ENCODE measurements at regions not wholly inside any gene's neighbourhood (a gene's known extent, or its start where the extent isn't known, plus 50 kb on each side); places are given as distances from the start of the nearest gene placed in this dataset.
A peak's percentile ranks its signal among the peaks of the same experiment; 100 is the strongest.

DNA sequence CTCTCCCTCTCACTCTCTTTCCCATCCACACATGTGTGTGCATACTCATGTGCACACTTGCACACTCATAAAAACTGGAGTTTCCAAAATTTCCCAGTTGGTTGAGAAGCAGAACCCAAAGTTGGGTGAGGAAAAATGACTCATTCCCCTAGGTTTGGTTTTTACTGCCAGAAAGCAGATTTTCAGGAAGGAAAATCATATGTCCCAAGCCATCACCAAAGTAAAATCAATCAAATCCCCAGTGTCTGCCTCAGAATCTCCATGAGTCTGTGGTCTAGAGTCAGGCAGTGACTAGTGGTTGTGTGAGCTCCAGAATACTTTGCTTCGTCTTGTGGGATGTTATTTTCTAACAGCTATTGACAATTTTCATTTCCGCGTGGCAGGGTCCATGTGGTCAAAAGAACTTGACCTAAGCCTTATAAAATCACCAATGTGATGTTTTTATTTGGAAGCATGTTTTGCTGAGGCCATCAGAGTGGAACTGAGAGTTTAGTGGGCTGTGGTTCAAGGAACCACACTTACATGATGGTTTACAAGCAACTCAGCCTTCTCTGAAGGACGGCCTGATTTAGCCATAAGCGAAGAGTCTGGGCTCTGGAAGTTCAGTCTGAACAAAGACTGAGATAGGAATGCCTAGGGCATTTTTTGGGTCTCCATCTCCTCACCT, 81.9 kb upstream of the CCN6 start:
- TF ChIP-seq POLR2A (IDR thresholded peaks at IDR 0.05) (no peak), POLR2AphosphoS5 (IDR thresholded peaks at IDR 0.05) (no peak), EP300 (IDR thresholded peaks at IDR 0.05) (no peak)
- TF ChIP-seq, protein P1, sequence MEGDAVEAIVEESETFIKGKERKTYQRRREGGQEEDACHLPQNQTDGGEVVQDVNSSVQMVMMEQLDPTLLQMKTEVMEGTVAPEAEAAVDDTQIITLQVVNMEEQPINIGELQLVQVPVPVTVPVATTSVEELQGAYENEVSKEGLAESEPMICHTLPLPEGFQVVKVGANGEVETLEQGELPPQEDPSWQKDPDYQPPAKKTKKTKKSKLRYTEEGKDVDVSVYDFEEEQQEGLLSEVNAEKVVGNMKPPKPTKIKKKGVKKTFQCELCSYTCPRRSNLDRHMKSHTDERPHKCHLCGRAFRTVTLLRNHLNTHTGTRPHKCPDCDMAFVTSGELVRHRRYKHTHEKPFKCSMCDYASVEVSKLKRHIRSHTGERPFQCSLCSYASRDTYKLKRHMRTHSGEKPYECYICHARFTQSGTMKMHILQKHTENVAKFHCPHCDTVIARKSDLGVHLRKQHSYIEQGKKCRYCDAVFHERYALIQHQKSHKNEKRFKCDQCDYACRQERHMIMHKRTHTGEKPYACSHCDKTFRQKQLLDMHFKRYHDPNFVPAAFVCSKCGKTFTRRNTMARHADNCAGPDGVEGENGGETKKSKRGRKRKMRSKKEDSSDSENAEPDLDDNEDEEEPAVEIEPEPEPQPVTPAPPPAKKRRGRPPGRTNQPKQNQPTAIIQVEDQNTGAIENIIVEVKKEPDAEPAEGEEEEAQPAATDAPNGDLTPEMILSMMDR (IDR thresholded peaks at IDR 0.05) = no peak
- Histone ChIP-seq H3K27ac (peak overlapping the region in 3 of 5 donors; percentile 66 to 78 (median 70)), H3K9me3 (no peaks in the 10 kb centered on the region), H3K4me1 (peaks cover 0 to 11% (median 9%) of the 10 kb centered on the region in 4 donors), H3K4me3 (no peak overlapping the region), H3K36me3 (no peaks in the 10 kb centered on the region), H3K27me3 (no peaks in the 10 kb centered on the region)
- DNase-seq = no peak
- intact Hi-C loops (cut with DNase I; ENCODE audit: low total_unique reads) = no loop called here
- 71 to 95% (median 92%) methylated on average over 5 of the region's 5 CpGs for WGBS, 5 donors

DNA sequence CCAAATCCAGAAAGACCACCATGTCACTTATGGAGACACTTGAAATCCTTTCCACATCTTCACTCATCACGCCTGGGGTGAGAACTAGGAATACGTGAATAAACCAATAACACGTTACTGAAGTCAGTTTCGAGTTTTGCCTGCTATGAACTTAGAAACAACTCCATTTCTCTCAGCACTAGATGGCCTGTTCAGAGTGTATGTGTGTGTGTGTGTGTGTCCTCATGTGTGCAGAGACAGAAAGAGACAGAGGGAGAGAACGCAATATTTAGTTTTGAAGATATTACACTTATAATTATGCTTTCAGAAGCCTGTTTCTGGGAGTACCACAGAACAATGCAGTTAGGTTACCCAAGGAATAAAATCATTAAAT, 81.2 kb upstream of the CCN6 start:
- Histone ChIP-seq H3K27me3 (no peaks in the 10 kb centered on the region), H3K4me1 (peaks cover 0 to 11% (median 9%) of the 10 kb centered on the region in 4 donors), H3K27ac (peak overlapping the region in 4 of 5 donors; percentile 55 to 78 (median 68)), H3K9me3 (no peaks in the 10 kb centered on the region), H3K36me3 (no peaks in the 10 kb centered on the region), H3K4me3 (no peak overlapping the region)
- TF ChIP-seq, protein P1 (IDR thresholded peaks at IDR 0.05) = no peak
- no peak for DNase-seq
- intact Hi-C loops (cut with DNase I; ENCODE audit: low total_unique reads) = no loop called here
- WGBS, 5 donors = 86 to 92% (median 91%) methylated on average over 5 of the region's 5 CpGs

DNA sequence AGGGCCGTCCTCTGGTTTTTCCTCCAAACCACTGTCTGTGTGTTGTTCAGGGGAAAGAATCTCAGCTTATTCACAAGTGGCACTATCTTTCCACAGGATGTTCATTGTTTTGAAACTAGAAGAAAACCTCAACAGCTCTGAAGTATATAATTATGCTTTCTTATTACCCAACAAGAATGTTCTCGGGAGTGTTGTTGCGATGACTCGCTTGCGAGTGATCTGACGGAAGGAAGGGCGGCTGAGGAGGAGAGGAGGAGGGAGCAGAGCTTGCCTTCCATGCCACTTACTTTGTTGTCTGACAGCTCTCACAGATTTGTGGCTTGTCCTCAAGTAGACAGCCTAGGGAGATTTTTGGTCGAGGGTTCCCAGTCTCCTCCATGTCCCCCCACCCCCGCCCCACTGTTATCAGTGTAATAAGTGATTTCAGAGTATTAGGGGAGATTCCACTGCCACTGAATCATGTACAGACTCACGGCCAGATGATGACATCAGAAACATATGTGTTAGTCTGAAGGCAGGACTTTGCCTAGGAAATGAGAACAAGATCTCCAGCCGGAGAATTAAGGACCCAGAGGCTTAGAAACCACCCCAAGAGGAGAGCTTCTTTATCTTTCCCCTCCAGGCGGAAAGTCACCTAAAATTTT, 80.7 kb upstream of the CCN6 start:
- no peaks in the 10 kb centered on the region for H3K36me3 ChIP-seq
- intact Hi-C loops (cut with DNase I; ENCODE audit: low total_unique reads) = no loop called here
- peak overlapping the region in 4 of 5 donors; percentile 55 to 78 (median 68) for H3K27ac ChIP-seq
- H3K4me1 ChIP-seq = peaks cover 0 to 11% (median 9%) of the 10 kb centered on the region in 4 donors
- DNase-seq = peak in 1 of 2 donors; percentile 90
- no peaks in the 10 kb centered on the region for H3K27me3 ChIP-seq
- TF ChIP-seq POLR2AphosphoS5 (IDR thresholded peaks at IDR 0.05) (peak; percentile 37 to 49 (median 45)), EP300 (IDR thresholded peaks at IDR 0.05) (no peak)
- H3K9me3 ChIP-seq = no peaks in the 10 kb centered on the region
- no peak overlapping the region for H3K4me3 ChIP-seq
- 42 to 56% (median 50%) methylated on average over 12 of the region's 12 CpGs for WGBS, 5 donors

DNA sequence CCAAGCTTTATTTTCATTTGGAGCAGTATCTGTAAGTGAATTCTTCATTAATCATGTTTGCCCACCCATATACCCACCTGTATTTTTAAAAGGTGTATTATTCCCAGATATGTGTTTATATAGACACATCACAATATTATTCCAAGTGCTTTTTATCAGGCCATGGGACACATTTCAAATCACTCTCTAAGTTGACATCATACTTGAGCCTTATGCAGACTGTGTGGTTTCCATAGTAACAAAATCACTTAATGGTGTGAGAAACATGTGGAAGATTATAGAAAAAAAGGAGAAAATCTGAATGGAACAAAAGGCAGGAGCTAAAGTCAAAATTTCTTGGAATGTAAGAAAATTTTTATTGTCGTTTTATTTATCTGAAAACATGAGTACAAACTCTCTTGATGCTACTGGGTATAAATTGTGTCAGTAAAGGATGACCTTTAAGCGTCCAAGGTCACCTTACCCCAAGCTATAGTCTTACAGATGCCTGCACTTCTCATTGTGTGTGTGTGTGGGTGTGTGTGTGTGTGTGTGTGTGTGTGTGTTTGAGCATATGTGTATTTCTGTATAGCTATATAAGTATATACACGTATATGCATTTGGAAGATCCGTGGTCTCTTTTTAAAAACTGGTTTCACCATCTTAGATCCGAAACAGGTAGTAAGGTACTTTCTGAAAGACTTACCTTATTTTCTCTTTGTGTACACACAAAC, 79.8 kb upstream of the CCN6 start:
- peak in 1 of 2 donors; percentile 59 for DNase-seq
- 88 to 92% (median 90%) methylated on average over 5 of the region's 5 CpGs for WGBS, 5 donors
- Histone ChIP-seq H3K4me3 (no peak overlapping the region), H3K27me3 (no peaks in the 10 kb centered on the region), H3K9me3 (no peaks in the 10 kb centered on the region), H3K36me3 (no peaks in the 10 kb centered on the region), H3K27ac (peak overlapping the region in 4 of 5 donors; percentile 55 to 78 (median 68)), H3K4me1 (peaks cover 0 to 11% (median 9%) of the 10 kb centered on the region in 4 donors)
- no peak for TF ChIP-seq POLR2AphosphoS5 (IDR thresholded peaks at IDR 0.05)
- TF ChIP-seq, protein P1 (IDR thresholded peaks at IDR 0.05) = no peak
- no peak for TF ChIP-seq EP300 (IDR thresholded peaks at IDR 0.05)
- no peak for TF ChIP-seq POLR2A (IDR thresholded peaks at IDR 0.05)
- intact Hi-C loops (cut with DNase I; ENCODE audit: low total_unique reads) = no loop called here

Data from stomach (tissue), 8 donors.